ENCODE measurements at regions not wholly inside any gene's neighbourhood (a gene's known extent, or its start where the extent isn't known, plus 50 kb on each side); places are given as distances from the start of the nearest gene placed in this dataset.

DNA sequence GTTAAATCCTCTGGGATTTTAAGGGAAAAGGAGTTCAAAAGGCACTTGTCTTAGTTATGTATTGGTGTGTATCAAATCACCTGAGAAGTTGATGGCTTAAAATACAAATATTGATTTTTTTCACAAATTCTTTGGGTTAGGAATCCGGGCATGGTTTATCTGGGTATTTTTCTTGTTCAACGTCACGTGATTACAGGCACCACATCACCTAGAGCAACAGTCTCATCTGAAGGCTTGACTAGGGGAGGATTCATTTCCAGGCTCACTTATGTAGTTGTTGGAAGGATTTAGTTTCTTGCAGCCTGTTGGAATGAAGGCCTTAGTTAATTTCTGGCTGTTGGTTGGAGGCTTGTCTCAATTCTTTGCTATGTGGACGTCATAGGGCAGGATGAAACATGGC, 326.1 kb downstream of the STIM2 start:
- Histone ChIP-seq H3K27me3 (ENCODE audit: insufficient read depth) (no peaks in the 10 kb centered on the region), H3K79me2 (replicated peaks; ENCODE audit: insufficient read depth) (no peaks in the 10 kb centered on the region), H2AFZ (no peak overlapping the region), H3F3A (replicated peaks; ENCODE audit: low read depth) (no peaks in the 10 kb centered on the region), H3K4me2 (no peak overlapping the region), H3K4me3 (no peak overlapping the region), H3K9me2 (ENCODE audit: insufficient read depth) (peaks cover 3% of the 10 kb centered on the region; the same call in 1 of the 2 replicates), H3K27ac (ENCODE audit: low read depth) (no peak overlapping the region), H3K4me1 (ENCODE audit: insufficient read depth) (no peaks in the 10 kb centered on the region), H4K20me1 (replicated peaks; ENCODE audit: insufficient read depth) (no peaks in the 10 kb centered on the region), H3K36me3 (ENCODE audit: insufficient read depth) (no peaks in the 10 kb centered on the region)
- H3K9me3 Mint-ChIP-seq: no peaks in the 10 kb centered on the region
- no peak for DNase-seq (ENCODE audit: low spot score)
- peaks cover 4% of the 10 kb centered on the region; the same call in 2 of the 3 replicates for H3K4me1 Mint-ChIP-seq
- no peak overlapping the region for H3K27ac Mint-ChIP-seq
- TF ChIP-seq EZH2phosphoT487 (IDR thresholded peaks at IDR 0.05; ENCODE audit: unreplicated experiment) (no peak), ZNF331 (CRISPR knock-in tag; IDR thresholded peaks at IDR 0.05; ENCODE audit: low read depth) (no peak), CREB1 (CRISPR knock-in tag; IDR thresholded peaks at IDR 0.05; ENCODE audit: low read depth) (no peak), STAT1 (IDR thresholded peaks at IDR 0.05; ENCODE audit: unreplicated experiment) (no peak), POLR2AphosphoS5 (IDR thresholded peaks at IDR 0.05; ENCODE audit: low read depth) (no peak), NANOG (IDR thresholded peaks at IDR 0.05; ENCODE audit: borderline replicate concordance) (no peak), JUNB (IDR thresholded peaks at IDR 0.05; ENCODE audit: unreplicated experiment) (no peak), EZH2 (IDR thresholded peaks at IDR 0.05; ENCODE audit: low read depth, unreplicated experiment) (no peak), ZNF114 (CRISPR knock-in tag; IDR thresholded peaks at IDR 0.05) (no peak)
- TF ChIP-seq, protein P1, sequence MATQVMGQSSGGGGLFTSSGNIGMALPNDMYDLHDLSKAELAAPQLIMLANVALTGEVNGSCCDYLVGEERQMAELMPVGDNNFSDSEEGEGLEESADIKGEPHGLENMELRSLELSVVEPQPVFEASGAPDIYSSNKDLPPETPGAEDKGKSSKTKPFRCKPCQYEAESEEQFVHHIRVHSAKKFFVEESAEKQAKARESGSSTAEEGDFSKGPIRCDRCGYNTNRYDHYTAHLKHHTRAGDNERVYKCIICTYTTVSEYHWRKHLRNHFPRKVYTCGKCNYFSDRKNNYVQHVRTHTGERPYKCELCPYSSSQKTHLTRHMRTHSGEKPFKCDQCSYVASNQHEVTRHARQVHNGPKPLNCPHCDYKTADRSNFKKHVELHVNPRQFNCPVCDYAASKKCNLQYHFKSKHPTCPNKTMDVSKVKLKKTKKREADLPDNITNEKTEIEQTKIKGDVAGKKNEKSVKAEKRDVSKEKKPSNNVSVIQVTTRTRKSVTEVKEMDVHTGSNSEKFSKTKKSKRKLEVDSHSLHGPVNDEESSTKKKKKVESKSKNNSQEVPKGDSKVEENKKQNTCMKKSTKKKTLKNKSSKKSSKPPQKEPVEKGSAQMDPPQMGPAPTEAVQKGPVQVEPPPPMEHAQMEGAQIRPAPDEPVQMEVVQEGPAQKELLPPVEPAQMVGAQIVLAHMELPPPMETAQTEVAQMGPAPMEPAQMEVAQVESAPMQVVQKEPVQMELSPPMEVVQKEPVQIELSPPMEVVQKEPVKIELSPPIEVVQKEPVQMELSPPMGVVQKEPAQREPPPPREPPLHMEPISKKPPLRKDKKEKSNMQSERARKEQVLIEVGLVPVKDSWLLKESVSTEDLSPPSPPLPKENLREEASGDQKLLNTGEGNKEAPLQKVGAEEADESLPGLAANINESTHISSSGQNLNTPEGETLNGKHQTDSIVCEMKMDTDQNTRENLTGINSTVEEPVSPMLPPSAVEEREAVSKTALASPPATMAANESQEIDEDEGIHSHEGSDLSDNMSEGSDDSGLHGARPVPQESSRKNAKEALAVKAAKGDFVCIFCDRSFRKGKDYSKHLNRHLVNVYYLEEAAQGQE (IDR thresholded peaks at IDR 0.05; ENCODE audit: unreplicated experiment): no peak
- TF ChIP-seq, protein P2, sequence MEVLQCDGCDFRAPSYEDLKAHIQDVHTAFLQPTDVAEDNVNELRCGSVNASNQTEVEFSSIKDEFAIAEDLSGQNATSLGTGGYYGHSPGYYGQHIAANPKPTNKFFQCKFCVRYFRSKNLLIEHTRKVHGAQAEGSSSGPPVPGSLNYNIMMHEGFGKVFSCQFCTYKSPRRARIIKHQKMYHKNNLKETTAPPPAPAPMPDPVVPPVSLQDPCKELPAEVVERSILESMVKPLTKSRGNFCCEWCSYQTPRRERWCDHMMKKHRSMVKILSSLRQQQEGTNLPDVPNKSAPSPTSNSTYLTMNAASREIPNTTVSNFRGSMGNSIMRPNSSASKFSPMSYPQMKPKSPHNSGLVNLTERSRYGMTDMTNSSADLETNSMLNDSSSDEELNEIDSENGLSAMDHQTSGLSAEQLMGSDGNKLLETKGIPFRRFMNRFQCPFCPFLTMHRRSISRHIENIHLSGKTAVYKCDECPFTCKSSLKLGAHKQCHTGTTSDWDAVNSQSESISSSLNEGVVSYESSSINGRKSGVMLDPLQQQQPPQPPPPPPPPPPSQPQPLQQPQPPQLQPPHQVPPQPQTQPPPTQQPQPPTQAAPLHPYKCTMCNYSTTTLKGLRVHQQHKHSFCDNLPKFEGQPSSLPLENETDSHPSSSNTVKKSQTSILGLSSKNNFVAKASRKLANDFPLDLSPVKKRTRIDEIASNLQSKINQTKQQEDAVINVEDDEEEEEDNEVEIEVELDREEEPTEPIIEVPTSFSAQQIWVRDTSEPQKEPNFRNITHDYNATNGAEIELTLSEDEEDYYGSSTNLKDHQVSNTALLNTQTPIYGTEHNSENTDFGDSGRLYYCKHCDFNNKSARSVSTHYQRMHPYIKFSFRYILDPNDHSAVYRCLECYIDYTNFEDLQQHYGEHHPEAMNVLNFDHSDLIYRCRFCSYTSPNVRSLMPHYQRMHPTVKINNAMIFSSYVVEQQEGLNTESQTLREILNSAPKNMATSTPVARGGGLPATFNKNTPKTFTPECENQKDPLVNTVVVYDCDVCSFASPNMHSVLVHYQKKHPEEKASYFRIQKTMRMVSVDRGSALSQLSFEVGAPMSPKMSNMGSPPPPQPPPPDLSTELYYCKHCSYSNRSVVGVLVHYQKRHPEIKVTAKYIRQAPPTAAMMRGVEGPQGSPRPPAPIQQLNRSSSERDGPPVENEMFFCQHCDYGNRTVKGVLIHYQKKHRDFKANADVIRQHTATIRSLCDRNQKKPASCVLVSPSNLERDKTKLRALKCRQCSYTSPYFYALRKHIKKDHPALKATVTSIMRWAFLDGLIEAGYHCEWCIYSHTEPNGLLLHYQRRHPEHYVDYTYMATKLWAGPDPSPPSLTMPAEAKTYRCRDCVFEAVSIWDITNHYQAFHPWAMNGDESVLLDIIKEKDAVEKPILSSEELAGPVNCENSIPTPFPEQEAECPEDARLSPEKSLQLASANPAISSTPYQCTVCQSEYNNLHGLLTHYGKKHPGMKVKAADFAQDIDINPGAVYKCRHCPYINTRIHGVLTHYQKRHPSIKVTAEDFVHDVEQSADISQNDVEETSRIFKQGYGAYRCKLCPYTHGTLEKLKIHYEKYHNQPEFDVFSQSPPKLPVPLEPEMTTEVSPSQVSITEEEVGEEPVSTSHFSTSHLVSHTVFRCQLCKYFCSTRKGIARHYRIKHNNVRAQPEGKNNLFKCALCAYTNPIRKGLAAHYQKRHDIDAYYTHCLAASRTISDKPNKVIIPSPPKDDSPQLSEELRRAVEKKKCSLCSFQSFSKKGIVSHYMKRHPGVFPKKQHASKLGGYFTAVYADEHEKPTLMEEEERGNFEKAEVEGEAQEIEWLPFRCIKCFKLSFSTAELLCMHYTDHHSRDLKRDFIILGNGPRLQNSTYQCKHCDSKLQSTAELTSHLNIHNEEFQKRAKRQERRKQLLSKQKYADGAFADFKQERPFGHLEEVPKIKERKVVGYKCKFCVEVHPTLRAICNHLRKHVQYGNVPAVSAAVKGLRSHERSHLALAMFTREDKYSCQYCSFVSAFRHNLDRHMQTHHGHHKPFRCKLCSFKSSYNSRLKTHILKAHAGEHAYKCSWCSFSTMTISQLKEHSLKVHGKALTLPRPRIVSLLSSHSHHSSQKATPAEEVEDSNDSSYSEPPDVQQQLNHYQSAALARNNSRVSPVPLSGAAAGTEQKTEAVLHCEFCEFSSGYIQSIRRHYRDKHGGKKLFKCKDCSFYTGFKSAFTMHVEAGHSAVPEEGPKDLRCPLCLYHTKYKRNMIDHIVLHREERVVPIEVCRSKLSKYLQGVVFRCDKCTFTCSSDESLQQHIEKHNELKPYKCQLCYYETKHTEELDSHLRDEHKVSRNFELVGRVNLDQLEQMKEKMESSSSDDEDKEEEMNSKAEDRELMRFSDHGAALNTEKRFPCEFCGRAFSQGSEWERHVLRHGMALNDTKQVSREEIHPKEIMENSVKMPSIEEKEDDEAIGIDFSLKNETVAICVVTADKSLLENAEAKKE (CRISPR knock-in tag; IDR thresholded peaks at IDR 0.05): no peak
- TF ChIP-seq, protein P3, sequence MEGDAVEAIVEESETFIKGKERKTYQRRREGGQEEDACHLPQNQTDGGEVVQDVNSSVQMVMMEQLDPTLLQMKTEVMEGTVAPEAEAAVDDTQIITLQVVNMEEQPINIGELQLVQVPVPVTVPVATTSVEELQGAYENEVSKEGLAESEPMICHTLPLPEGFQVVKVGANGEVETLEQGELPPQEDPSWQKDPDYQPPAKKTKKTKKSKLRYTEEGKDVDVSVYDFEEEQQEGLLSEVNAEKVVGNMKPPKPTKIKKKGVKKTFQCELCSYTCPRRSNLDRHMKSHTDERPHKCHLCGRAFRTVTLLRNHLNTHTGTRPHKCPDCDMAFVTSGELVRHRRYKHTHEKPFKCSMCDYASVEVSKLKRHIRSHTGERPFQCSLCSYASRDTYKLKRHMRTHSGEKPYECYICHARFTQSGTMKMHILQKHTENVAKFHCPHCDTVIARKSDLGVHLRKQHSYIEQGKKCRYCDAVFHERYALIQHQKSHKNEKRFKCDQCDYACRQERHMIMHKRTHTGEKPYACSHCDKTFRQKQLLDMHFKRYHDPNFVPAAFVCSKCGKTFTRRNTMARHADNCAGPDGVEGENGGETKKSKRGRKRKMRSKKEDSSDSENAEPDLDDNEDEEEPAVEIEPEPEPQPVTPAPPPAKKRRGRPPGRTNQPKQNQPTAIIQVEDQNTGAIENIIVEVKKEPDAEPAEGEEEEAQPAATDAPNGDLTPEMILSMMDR (conservative IDR thresholded peaks at IDR 0.05; ENCODE audit: low read depth in 2 of 2): no peak
- TF ChIP-seq, protein P4, sequence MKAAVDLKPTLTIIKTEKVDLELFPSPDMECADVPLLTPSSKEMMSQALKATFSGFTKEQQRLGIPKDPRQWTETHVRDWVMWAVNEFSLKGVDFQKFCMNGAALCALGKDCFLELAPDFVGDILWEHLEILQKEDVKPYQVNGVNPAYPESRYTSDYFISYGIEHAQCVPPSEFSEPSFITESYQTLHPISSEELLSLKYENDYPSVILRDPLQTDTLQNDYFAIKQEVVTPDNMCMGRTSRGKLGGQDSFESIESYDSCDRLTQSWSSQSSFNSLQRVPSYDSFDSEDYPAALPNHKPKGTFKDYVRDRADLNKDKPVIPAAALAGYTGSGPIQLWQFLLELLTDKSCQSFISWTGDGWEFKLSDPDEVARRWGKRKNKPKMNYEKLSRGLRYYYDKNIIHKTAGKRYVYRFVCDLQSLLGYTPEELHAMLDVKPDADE (IDR thresholded peaks at IDR 0.05): no peak
- H3K4me3 Mint-ChIP-seq: no peak overlapping the region
- H3K36me3 Mint-ChIP-seq (ENCODE audit: low read depth): no peaks in the 10 kb centered on the region
- H3K27me3 Mint-ChIP-seq (ENCODE audit: insufficient read depth, low read depth, poor library complexity): peaks cover 3% of the 10 kb centered on the region
- no peak for ATAC-seq
